HS-5 (cell line): ENCODE measurements at regions not wholly inside any gene's neighbourhood (a gene's known extent, or its start where the extent isn't known, plus 50 kb on each side); places are given as distances from the start of the nearest gene placed in this dataset.
"Not testable (repeated sequence)": the region's sequence is repeated elsewhere in the genome, so short reads cannot be mapped to it uniquely, and the experiment has no call there.

Experiments used
- DNase-seq: peaks from one replicate; pipeline ENCODE4 v3.0.0-alpha.2; 2012; ENCODE audit warnings: low read depth

DNA sequence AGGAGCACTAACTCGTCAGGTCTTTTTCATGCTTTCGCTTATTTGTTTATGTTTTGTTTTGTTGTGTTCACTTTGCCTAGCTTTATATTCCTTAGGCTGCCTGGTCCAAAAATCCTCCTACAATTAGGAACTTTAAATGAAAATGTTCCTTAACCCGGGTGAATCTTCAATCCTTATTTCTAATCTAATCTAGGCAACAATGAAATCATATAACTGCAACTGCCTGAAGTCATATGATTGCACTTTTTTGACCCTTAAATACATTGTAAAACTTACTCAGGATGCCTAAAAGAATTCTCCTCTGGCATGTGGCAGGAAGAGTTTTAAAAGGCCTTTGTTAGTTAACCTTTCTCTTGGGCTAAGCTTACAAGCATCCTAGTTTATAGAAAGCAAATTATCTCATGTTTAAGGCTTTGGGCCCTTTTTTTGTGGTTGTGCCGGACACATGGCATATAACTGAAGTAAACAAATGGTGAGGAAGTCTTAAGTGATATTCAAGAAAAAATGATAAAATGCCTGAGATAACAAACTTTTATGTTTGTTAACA, 279.4 kb downstream of the FAT4 start:
- no peak for DNase-seq

DNA sequence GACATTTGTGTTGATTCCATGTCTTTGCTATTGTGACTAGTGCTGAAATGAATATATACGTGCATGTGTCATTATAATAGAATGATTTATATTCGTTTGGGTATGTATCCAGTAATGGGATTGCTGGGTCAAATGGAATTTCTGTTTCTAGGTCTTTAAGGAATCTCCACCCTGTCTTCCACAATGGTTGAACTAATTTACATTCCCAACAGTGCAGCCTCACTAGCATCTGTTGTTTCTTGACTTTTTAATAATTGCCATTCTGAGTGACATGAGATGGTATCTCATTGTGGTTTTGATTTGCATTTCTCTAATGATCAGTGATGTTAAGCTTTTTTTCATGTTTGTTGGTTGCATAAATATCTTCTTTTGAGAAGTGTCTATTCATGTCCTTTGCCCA, 291.2 kb downstream of the FAT4 start:
- DNase-seq: not testable (repeated sequence)

DNA sequence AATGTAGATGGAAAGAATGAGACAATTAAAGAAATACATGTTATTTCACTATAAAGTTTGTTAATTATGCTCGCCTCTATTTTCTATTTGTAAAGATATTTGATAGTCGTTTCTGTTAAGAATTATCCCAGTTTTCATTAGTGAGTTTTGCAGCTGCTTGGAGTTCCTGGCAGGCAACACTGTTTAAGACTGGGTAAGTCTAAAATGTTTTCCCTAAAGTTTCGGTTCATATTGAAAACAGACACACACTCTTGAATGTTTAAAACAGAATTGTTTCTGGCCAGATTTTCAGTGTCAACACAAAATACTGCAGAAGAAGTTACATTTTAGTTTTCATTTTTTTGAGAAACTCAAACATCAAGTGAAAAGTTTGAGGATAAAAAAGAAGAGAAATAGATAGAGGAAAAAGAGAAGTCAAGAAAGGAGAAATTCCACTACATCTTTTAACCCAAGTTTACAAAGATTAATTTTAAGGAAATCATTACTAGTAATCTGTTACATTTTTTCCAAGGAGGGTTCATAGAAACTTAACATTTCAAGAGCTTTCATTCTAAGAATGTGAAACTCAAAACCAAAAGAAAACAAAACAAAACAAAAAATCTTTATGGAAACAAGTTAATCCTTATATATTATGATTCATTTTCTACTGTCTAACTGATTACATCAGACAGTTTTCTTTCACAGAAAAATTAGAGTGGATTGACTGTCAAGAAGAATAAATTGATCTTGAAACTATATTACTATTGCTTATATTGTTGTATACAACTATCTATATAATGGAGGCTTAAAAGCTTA, 305.5 kb downstream of the FAT4 start:
- no peak for DNase-seq

DNA sequence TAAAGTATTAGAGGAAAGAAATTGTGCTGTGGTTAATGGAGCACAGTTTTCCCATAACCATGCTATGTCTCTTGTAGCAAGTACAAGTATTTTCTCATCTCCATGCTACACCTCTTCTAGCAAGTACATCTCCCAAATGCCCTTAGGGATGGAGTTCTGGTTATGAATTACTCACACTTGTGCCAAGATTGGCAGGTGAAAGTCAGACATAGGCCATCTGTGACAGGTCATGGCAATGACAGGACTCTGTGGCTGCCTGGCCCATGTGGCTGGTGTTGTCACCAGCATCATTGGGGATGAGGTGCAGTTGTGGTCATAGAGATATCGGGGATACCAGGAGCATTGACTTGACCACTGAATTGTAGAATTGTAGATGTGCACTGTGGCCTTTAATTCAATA, 310.2 kb downstream of the FAT4 start:
- DNase-seq: no peak

DNA sequence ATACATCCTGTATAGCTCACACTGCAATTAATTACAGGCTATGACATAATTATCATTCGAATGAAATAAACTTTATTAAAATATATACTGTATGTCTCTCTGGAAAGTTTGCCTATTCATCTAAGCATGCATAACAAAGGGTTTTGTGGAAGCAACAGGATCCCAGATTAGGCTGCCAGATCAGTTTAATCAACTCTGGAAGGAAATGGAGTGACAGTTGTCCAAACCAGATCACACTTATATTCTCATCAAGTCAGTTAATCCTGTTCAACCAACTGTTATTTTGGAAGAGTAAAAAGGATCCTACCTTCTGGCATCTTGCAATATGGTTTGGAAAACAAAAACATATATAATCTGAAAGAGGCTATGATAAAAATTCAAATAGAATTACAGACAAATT, 312.2 kb downstream of the FAT4 start:
- no peak for DNase-seq

DNA sequence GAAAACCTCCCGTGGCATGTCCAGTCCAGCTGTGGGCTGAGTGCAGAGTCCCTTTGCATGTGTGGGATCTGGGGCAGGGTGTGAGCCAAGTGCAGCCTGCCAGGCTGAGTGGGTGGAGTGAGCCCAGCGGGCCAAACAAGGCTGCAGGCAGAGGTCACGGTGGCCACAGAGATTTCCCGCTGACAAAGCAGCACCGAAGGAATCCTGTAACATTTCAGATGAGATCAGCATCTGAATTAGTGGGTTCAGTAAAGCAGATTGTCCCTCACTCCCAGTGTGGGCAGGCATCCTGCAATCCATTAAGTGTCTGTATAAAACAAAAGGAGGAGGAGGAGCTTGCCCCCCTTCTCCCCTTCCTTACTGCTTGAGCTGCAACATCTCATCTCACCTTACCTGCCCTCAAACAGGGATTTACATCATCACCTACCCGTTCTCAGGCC, 324.4 kb downstream of the FAT4 start:
- DNase-seq: no peak

DNA sequence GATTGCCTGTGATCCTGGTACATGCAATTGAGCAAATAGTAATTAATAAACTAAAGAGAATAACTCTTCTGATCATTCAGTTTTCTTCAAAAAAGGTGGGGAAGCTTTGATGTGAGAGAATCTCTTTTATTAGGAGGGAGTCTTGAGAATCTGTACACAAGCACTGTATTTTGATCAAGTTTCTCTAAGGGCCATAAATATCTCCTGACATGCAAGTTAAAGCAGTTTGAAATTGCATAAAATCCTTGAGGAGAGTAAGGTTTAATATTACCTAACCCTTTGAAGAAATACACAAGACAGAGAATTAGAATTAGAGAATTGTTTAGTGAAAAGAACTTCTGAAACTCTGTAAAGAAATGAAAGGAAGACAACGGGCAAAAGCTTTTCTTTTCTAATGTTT, 326.9 kb downstream of the FAT4 start:
- no peak for DNase-seq

DNA sequence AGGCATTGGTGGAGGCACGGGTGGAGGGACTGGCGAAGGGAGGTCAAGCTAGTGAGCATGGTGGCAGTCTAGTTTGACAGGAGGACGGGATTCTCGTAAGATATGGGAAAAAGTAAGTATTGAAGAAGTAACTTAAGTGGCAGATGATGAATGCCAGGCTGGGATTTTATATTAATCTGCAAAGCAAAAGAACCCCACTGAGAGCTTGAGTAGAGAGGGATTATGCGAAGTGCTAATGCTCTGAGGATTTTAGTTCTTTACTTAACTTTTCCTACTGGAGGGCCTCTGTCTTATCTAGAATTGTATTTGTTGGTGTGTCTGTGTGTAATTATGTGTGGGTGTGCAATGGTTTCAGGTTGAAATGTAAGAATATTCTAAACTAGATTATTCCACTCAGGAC, 327.9 kb downstream of the FAT4 start:
- no peak for DNase-seq

DNA sequence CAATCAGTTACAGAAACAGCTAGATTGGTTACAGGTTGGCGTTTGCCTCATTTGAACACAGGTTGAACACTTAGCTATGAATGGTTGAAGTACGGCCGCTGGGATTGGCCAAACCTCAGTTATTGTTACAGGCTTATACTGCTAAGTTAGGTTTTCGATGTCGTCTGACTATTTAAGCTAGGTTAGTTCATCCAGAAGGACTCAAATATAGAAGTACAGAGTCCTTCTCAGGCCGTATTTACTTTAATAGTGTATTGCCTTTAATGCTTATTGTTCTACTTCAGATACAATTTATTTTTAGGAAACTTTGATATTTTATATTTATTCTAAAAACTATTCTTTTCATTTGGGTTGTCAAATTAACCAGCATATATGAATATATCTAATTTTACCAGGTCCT, 334.7 kb downstream of the FAT4 start:
- DNase-seq: no peak

DNA sequence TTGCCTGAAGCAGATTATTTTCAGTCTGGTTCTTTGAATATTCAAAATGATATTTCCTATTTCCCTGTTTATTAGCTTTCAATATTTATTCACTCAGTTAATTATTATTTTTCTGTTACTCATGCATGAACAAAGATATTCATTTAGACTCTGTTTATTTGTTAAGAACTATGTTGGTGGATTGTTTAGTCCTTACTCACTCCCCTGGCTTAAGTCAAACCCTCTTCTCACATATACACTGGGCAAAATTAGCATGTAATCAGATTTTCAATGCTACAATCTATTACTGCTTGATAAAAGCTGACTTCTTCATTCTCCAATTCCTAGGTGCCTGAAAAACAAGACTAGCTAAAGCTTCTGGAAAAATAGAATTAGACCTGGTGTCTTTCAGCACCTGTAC, 335.8 kb downstream of the FAT4 start:
- DNase-seq: no peak

DNA sequence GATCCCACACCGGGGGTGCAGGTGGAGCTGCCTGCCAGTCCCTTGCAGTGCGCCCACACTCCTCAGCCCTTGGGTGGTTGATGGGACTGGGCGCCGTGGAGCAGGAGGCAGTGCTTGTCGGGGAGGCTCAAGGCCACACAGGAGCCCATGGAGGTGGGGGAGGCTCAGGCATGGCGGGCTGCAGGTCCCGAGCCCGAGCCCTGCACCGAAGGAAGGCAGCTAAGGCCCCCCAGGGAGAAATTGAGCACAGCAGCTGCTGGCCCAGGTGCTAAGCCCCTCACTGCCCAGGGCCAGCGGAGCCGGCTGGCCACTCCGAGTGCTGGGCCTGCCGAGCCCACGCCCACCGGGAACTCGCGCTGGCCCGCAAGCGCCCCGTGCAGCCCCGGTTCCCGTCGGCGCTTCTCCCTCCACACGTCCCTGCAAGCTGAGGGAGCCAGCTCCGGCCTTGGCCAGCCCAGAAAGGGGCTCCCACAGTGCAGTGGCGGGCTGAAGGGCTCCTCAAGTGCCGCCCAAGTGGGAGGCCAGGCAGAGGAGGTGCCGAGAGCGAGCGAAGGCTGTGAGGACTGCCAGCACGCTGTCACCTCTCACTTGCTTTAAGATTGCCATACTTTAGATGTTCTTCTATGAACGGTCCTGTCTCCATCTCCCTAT, 337.1 kb downstream of the FAT4 start:
- not testable (repeated sequence) for DNase-seq

DNA sequence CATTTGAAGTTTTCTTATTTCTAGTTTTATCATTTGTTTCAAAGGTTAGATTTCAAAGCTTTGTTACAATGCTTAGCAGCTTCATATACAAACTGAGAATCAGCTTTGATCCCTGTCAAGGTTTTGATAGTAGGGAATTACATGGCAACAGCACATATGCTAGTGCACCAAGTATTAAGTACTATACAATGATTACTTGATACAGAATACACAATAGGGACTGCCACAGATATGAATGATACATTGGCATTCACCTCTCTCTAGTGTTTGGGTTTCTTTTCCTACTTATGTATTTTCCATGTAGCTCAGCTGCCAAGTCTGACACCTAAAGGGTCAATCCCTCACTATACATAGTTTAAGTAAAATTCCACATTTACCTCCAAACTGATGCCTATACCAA, 344.0 kb downstream of the FAT4 start:
- DNase-seq: no peak

DNA sequence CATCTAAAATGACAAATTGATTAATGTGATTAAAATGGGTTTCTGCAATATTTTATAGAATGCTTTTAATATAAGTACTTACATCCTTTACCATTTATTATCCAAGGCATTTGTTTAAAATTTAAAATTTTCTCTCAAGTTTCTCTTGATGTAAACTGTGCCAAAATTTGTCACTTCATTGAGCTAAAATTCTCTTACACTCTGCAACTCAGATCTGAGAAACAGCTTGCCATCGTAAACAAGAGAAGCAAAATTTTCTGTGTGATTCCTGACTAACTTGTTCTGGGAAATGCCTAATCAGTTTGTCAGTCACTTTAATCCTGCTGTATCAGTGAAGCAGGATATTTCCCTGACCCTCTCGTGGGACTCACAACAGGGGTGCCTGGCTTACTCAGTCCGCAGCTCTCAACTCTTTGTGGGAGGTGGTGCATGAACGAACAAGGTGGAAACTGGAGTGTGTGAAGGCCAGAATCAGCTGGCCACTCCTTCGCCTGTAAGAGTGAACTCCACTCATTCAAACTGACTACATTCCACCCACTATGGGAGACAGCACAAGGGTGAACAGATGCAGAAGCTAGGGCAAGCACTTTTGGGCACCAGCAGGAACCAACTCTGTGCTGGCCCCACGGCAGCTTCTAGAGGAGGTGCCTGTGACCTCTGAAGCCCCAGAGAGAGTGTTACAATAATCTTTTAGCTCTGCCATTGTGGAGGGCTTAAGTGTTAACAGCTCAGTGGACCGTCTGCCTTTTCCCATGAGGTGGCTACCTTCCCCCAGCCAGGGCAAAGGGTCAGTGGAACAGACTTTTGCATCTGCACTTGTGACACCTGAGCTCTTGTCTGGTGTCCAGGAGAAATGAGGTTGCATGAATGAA, 349.4 kb downstream of the FAT4 start:
- DNase-seq: no peak

DNA sequence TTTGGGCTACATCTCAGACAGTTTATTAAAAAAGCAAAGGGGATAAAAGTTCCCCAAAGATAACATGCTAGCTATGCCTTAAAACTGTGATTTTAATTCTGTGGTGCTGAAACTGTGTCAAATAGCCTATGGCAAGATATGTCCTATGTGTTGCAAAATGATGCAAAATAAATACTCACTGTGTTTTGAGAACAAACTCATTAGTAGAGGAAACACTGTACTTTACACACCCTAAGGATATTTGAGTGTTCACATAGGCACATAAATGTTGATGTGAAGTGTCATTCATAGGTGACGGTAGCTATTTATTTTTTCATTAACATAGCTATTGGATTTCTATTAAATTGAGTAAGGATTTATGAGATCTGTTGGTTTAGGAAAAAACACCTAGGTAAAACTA, 351.9 kb downstream of the FAT4 start:
- no peak for DNase-seq

DNA sequence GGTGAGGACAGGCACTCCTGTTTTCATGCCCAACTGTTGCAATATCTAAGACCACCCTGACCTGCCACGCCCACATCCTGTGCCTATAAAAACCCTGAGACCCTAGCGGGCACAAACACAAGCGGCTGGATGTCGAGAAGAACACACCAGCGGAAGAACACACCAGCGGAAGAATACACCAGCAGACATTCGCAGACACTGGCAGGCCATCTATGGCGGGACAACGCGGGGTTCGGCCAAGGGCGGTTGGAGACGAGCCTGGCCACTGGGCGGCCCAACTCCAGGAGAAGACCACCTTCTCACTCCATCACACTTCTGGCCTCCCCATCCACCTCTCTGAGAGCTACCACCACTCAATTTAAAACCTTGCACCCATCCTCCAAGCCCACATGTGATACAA, 361.4 kb downstream of the FAT4 start:
- DNase-seq: no peak

DNA sequence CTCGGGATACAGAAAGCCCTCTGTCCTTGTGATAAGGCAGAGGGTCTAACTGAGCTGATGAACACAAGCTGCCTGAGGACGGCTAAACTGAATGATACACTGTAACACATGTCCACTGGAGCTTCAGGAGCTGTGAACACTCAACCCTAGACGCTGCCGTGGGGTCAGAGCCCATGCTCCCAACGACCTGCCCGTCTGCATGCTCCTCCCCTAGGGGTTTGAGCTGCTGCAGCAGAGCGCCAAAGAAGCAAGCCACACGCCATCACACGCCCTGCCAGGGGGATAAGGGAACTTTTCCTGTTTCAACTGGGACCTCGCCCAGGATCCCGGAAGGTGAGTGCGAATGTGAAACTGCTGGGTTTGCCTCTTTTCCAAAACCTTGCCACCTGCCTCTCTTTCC, 361.8 kb downstream of the FAT4 start:
- DNase-seq: no peak

DNA sequence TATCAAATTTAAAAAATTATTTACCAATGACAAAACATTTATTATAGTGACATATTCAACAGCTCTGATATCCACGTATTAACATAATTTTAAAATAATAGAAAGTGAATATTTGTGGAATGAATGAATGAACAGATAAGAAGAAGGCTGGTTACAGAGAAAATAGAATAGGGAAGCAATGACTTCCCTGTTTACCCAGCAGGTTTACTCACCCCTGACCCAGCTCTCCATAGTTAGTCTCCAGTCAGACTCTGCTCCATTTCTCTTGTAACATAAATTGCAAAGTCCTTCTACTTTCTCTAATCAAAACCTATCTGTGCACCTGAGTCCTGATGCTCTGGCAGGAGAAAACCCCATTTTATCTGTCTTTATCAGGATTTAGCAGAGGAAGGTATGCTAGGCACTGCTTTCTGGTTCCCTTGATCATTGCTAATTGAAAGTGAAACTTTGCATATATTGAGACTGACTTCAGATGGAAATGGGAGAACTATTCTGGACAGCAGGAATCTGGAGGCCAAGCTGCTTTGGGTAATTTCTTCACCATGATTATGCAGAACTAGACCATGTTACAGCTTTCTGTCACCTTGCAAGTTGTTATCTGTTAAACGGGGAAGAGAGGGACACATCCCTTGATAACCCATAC, 363.0 kb downstream of the FAT4 start:
- no peak for DNase-seq

DNA sequence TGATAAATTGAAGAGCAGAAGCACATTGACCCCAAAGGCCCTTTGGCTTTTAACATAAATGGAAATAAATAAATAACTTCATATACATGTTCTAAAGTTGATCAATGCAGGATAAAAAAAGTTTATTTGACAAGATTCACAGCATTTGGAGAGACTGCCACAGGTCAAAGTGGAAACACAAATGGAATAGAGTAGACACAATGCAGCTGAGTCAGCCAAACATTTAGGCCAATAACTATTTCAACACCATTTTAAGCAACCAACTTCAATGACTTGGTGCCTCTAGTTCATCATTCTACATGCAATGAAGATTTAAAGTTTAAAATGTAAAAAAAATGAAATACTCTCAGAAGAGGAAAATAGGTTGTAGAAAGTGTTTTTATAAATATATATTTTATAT, 365.2 kb downstream of the FAT4 start:
- no peak for DNase-seq

DNA sequence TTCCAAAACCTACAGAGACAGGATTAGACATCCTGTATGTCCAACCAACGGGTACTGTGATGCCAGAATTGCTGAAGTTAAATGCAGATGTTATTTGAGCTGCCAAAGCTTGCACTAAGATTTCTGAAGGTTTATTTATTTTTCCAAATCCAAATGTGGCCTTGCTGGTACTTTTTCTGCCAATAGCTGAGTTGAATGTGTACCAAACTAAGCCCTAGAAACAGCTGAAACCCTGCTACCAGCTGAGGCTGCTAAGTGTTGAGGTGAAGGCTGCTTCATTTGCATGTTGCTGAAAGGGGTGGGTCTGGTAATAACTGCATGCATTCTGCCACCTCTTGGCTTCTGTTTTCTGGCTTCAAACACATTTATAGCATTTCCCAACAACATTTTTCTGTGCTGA, 366.5 kb downstream of the FAT4 start:
- no peak for DNase-seq

DNA sequence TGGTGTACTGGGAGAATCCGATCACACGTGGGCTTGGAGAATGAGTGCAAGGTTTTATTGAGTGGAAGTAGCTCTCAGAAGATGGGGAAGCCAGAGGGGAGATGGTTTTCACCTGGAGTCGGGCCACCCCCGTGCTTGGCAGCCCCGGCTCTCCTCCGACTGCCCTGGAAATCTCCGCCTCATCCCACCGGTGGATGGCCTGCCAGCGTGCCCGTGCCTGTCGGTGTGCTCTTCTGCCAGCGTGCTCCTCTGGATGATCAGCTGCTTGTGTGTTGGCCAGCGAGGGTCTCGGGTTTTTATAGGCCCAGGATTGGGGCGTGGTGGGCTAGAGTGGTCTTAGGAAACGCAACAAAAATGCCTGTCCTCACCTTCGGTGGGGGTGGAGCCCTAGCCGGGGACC, 368.0 kb downstream of the FAT4 start:
- DNase-seq: no peak

DNA sequence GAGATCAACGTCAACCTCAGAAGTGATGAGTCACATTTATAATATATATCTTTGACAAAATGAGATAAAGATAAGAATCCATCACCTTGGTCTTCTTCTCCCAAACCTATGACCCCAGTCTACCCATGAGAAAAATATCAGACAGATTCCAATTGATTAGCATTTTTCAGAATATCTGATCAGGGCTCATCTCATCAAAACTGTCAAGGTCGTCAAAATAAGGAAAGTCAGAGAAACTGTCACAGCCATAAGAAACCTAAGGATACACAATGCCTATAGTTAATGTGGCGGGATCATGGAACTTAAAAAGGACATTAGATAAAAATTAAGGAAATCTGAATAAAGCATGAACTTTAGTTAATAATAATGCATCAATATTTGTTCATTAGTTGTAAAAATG, 374.1 kb downstream of the FAT4 start:
- DNase-seq: no peak

DNA sequence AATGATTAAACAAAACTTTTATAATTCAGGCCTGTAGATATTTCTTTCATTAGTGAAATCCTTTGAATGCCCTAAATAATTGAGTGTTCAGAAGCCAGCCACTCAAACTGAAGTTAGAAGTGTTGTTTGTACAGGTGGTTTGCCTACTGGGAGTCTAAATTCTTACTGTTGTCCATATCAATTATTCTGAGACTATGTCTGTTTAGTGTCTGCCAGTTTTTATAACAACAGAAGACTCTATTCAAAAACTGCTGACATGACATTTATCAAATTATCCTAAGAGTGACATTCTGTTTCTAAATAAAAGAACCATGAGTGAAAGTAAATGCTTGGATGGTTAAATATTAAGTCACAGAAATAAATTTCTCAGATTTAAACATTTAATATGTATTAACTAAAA, 375.1 kb downstream of the FAT4 start:
- DNase-seq: no peak
